Ovary (tissue), 7 donors: ENCODE measurements at regions not wholly inside any gene's neighbourhood (a gene's known extent, or its start where the extent isn't known, plus 50 kb on each side); places are given as distances from the start of the nearest gene placed in this dataset.

ENCODE experiments used
- DNase-seq, 5 donors: peaks; one replicate each; pipeline ENCODE4 v3.0.0-alpha.2; 2019 to 2020
- H3K27ac ChIP-seq, 2 donors: fragments of 200-600 bp; one replicate each; pipeline versions ENCODE4 v1.5.1 to v1.8.0; 2019 to 2022
- H3K27me3 ChIP-seq: fragments of 200-600 bp; one replicate; pipeline ENCODE4 v1.8.0; 2022
- H3K36me3 ChIP-seq: fragments of 200-600 bp; sonication (generic); one replicate; pipeline ENCODE4 v1.5.1; 2019
- H3K4me1 ChIP-seq: one replicate; pipeline ENCODE4 v1.8.1; 2013; ENCODE audit warnings: mild to moderate bottlenecking, moderate library complexity; ENCODE audit not compliant: insufficient read depth
- H3K4me3 ChIP-seq: fragments of 200-600 bp; sonication (generic); one replicate; pipeline ENCODE4 v1.5.1; 2017
- H3K9me3 ChIP-seq, 2 donors: fragments of 200-600 bp in 1 of 2; sonication (generic) in 1 of 2; one replicate each; pipeline versions ENCODE4 v1.5.1 to v1.8.1; 2013 to 2019; ENCODE audit warnings: mild to moderate bottlenecking in 1 of 2, moderate library complexity in 1 of 2
- CTCF ChIP-seq, 3 donors: fragments of 450-650 bp in 2 of 3; fragments of 200-600 bp in 1 of 3; IDR thresholded peaks; one replicate each; pipeline versions ENCODE4 v1.5.1 to v1.8.0; 2016 to 2022; ENCODE audit warnings: antibody characterized with exemption in 3 of 3, mild to moderate bottlenecking in 1 of 3
- EP300 ChIP-seq: sonication (generic); formaldehyde crosslinking; IDR thresholded peaks from one replicate; pipeline ENCODE4 v1.6.1; 2017; ENCODE audit warnings: antibody characterized with exemption
- POLR2A ChIP-seq: fragments of 450-650 bp; IDR thresholded peaks from one replicate; pipeline ENCODE4 v1.6.1; 2017; ENCODE audit warnings: antibody characterized with exemption, mild to moderate bottlenecking, moderate library complexity
- WGBS, 3 donors: extraction: QIAGEN DNeasy Blood & Tissue Kit in 1 of 3; methylation state at CpG; one replicate each; pipeline versions ENCODE4 v1.1.5 to v1.1.7; 2013 to 2017; 5-methylcytosine and 5-hydroxymethylcytosine counted together
- intact Hi-C, 4 donors: fragments of 100-400 bp; cut with DNase I; formaldehyde crosslinking; loops; one replicate each; pipeline versions ENCODE4 v1.11.0 to v1.15.1; 2022 to 2023
- donor health status: DM: no; HTN: no; CAD: no; lungs with moderate emphysema.
- donor health status: DM: no; HTN: no; CAD: no.
- donor health status: Bipolar disorder and iron deficiency.
- donor health status: DM: no; HTN: no; CAD: no.
- donor health status: DM: yes; HTN: yes; CAD: no.

GRCh38 chr6:21713481-21713880, 119.9 kb downstream of the SOX4 start:
- intact Hi-C loops: no loop called here
- Histone ChIP-seq H3K27ac (no peak overlapping the region), H3K27me3 (no peaks in the 10 kb centered on the region), H3K4me1 (peaks cover 7% of the 10 kb centered on the region), H3K36me3 (no peaks in the 10 kb centered on the region), H3K9me3 (no peaks in the 10 kb centered on the region), H3K4me3 (no peak overlapping the region)
- no peak for DNase-seq
- WGBS, 3 donors: 86 to 94% (median 93%) methylated on average over 2 of the region's 2 CpGs
- TF ChIP-seq EP300 (no peak), CTCF (IDR thresholded peaks at IDR 0.05) (no peak), POLR2A (no peak)

- TF ChIP-seq EP300: no peak
- TF ChIP-seq CTCF (IDR thresholded peaks at IDR 0.05): no peak
- TF ChIP-seq POLR2A: no peak
- no peak overlapping the region for H3K4me3 ChIP-seq
- no peaks in the 10 kb centered on the region for H3K27me3 ChIP-seq
- no peak overlapping the region for H3K27ac ChIP-seq
- H3K9me3 ChIP-seq: no peaks in the 10 kb centered on the region
- intact Hi-C loops: no loop called here
- DNase-seq: no peak
- 94 to 95% (median 94%) methylated on average over 5 of the region's 5 CpGs for WGBS, 3 donors
- peaks cover 6% of the 10 kb centered on the region for H3K4me1 ChIP-seq
- no peaks in the 10 kb centered on the region for H3K36me3 ChIP-seq
Measured at GRCh38 chr6:21715180-21715579, 121.6 kb downstream of the SOX4 start.

GRCh38 chr6:21722510-21722909, 129.0 kb downstream of the SOX4 start:
- Histone ChIP-seq H3K4me1 (no peaks in the 10 kb centered on the region), H3K36me3 (no peaks in the 10 kb centered on the region), H3K27ac (no peak overlapping the region), H3K27me3 (no peaks in the 10 kb centered on the region), H3K9me3 (no peaks in the 10 kb centered on the region), H3K4me3 (no peak overlapping the region)
- no peak for TF ChIP-seq CTCF (IDR thresholded peaks at IDR 0.05)
- DNase-seq: no peak
- intact Hi-C loops: no loop called here
- WGBS, 3 donors: 66 to 83% (median 72%) methylated on average over 12 of the region's 12 CpGs

GRCh38 chr6:21726676-21727075, 133.1 kb downstream of the SOX4 start:
- intact Hi-C loops: no loop called here
- Histone ChIP-seq H3K36me3 (no peaks in the 10 kb centered on the region), H3K4me1 (peaks cover 1% of the 10 kb centered on the region), H3K27ac (no peak overlapping the region), H3K27me3 (no peaks in the 10 kb centered on the region), H3K9me3 (no peaks in the 10 kb centered on the region), H3K4me3 (no peak overlapping the region)
- 78 to 85% (median 84%) methylated on average over 7 of the region's 7 CpGs for WGBS, 3 donors
- TF ChIP-seq EP300 (no peak), CTCF (IDR thresholded peaks at IDR 0.05) (no peak)
- no peak for DNase-seq

GRCh38 chr6:21728141-21728540, 134.6 kb downstream of the SOX4 start:
- H3K27me3 ChIP-seq: no peaks in the 10 kb centered on the region
- no peaks in the 10 kb centered on the region for H3K36me3 ChIP-seq
- H3K4me3 ChIP-seq: no peak overlapping the region
- no peaks in the 10 kb centered on the region for H3K9me3 ChIP-seq
- 96 to 98% (median 97%) methylated on average over 7 of the region's 7 CpGs for WGBS, 3 donors
- no peak overlapping the region for H3K27ac ChIP-seq
- intact Hi-C loops: no loop called here
- TF ChIP-seq CTCF (IDR thresholded peaks at IDR 0.05): no peak
- peaks cover 1% of the 10 kb centered on the region for H3K4me1 ChIP-seq
- DNase-seq: no peak
